H1 (cell line): ENCODE measurements at regions not wholly inside any gene's neighbourhood (a gene's known extent, or its start where the extent isn't known, plus 50 kb on each side); places are given as distances from the start of the nearest gene placed in this dataset.
A peak's percentile ranks its signal among the peaks of the same experiment; 100 is the strongest.

Experiments used
- CTCF ChIA-PET: fragments of 300-600 bp; sonication (Branson Sonifier 250); formaldehyde crosslinking; loops from one replicate; lab custom pipeline; 2021; ENCODE audit not compliant: partially characterized antibody; lab: Charles Lee
- POLR2A ChIA-PET: fragments of 300-600 bp; sonication (Branson Sonifier 250); formaldehyde crosslinking; loops from one replicate; lab custom pipeline; 2021; ENCODE audit warnings: inconsistent platforms; ENCODE audit not compliant: partially characterized antibody; lab: Charles Lee
- DNase-seq, 2 experiments: peaks; one replicate each; pipeline versions ENCODE4 v3.0.0 to v3.0.0-alpha.2; 2010 to 2022; ENCODE audit warnings: low spot score in 2 of 2, low read depth in 1 of 2, mixed read lengths in 1 of 2
- FAIRE-seq: peaks from 2 replicates; lab custom pipeline; 2011; peaks lifted over from hg19 to GRCh38; lab: Jason Lieb, UNC
- H2AFZ ChIP-seq: 2 replicates; pipeline ENCODE4 v1.8.1; 2012; ENCODE audit warnings: low read length, inconsistent platforms
- H2AK5ac ChIP-seq: 2 replicates; pipeline ENCODE4 v1.6.1; 2013; ENCODE audit warnings: low read depth, low read length
- H2BK120ac ChIP-seq: replicated peaks from 2 replicates; pipeline ENCODE3; 2013; ENCODE audit warnings: low read depth, low read length, inconsistent platforms
- H2BK12ac ChIP-seq: 2 replicates; pipeline ENCODE4 v1.6.1; 2013; ENCODE audit warnings: low read depth, low read length
- H2BK15ac ChIP-seq: 2 replicates; pipeline ENCODE4 v1.6.1; 2013; ENCODE audit warnings: low read length
- H2BK20ac ChIP-seq: 2 replicates; pipeline ENCODE4 v1.6.1; 2013; ENCODE audit warnings: low read length
- H2BK5ac ChIP-seq: 2 replicates; pipeline ENCODE4 v1.6.1; 2013; ENCODE audit warnings: low read depth, low read length
- H3K14ac ChIP-seq: 2 replicates; pipeline ENCODE4 v1.6.1; 2013; ENCODE audit warnings: inconsistent platforms; ENCODE audit not compliant: insufficient read length
- H3K18ac ChIP-seq: 2 replicates; pipeline ENCODE4 v1.6.1; 2013; ENCODE audit warnings: low read length; ENCODE audit errors: extremely low read depth
- H3K23ac ChIP-seq: 2 replicates; pipeline ENCODE4 v1.6.1; 2013; ENCODE audit warnings: inconsistent platforms; ENCODE audit not compliant: insufficient read length
- H3K23me2 ChIP-seq: 2 replicates; pipeline ENCODE4 v1.6.1; 2013; ENCODE audit warnings: low read depth, low read length
- H3K27ac ChIP-seq: 2 replicates; pipeline ENCODE4 v1.6.1; 2011; ENCODE audit warnings: low read depth, low read length, inconsistent platforms
- H3K27me3 ChIP-seq, 4 experiments: replicated peaks in 1 of 4; 1 replicate in 1 of 4; 2 replicates in 3 of 4; pipeline versions ENCODE4 v1.6.1 to v1.8.1; 2011 to 2013; ENCODE audit warnings: low read length in 3 of 4, mild to moderate bottlenecking in 3 of 4, inconsistent platforms in 2 of 4, mixed read lengths in 2 of 4, moderate library complexity in 1 of 4; ENCODE audit not compliant: control insufficient read depth in 3 of 4, insufficient read depth in 3 of 4; ENCODE audit errors: extremely low read depth in 1 of 4
- H3K36me3 ChIP-seq, 4 experiments: 2 replicates each; pipeline versions ENCODE4 v1.6.1 to v1.8.1; 2011 to 2013; ENCODE audit warnings: mild to moderate bottlenecking in 4 of 4, low read length in 3 of 4, moderate library complexity in 2 of 4, control low read depth in 1 of 4, inconsistent platforms in 1 of 4; ENCODE audit not compliant: insufficient read depth in 4 of 4, control insufficient read depth in 2 of 4
- H3K4ac ChIP-seq: replicated peaks from 2 replicates; pipeline ENCODE3; 2013; ENCODE audit warnings: low read length, low read depth, mixed read lengths, inconsistent platforms; ENCODE audit not compliant: insufficient read length
- H3K4me1 ChIP-seq, 4 experiments: replicated peaks in 1 of 4; 1 replicate in 1 of 4; 2 replicates in 3 of 4; pipeline versions ENCODE4 v1.6.1 to v1.8.1; 2011 to 2013; ENCODE audit warnings: low read length in 3 of 4, inconsistent platforms in 2 of 4, mixed read lengths in 1 of 4; ENCODE audit not compliant: insufficient read depth in 4 of 4, control insufficient read depth in 3 of 4
- H3K4me2 ChIP-seq, 2 experiments: 2 replicates each; pipeline versions ENCODE4 v1.6.1 to v1.8.1; 2011 to 2013; ENCODE audit warnings: low read depth in 2 of 2, low read length in 2 of 2, control low read depth in 1 of 2, inconsistent platforms in 1 of 2, mild to moderate bottlenecking in 1 of 2; ENCODE audit not compliant: insufficient read depth in 1 of 2
- H3K4me3 ChIP-seq, 4 experiments: fragments of 200-600, 300-600 bp in 1 of 4; sonication (generic), shearing (Covaris generic), sonication (Bioruptor Twin) in 1 of 4; 2 replicates each; pipeline versions ENCODE4 v1.5.1 to v1.8.1; 2011 to 2016; ENCODE audit warnings: low read length in 4 of 4, low read depth in 3 of 4, control low read depth in 2 of 4, inconsistent platforms in 2 of 4, mild to moderate bottlenecking in 2 of 4, mixed read lengths in 1 of 4, moderate library complexity in 1 of 4; ENCODE audit not compliant: insufficient read depth in 2 of 4; ENCODE audit errors: extremely low read depth in 1 of 4
- H3K56ac ChIP-seq: replicated peaks from 2 replicates; pipeline ENCODE3; 2013; ENCODE audit warnings: low read depth, mild to moderate bottlenecking, mixed read lengths, low read length, inconsistent platforms; ENCODE audit not compliant: insufficient read length
- H3K79me1 ChIP-seq: 2 replicates; pipeline ENCODE4 v1.6.1; 2013; ENCODE audit warnings: low read depth, low read length, control low read depth
- H3K79me2 ChIP-seq, 2 experiments: 2 replicates each; pipeline versions ENCODE4 v1.6.1 to v1.8.1; 2012 to 2013; ENCODE audit warnings: low read length in 2 of 2, mild to moderate bottlenecking in 2 of 2, inconsistent platforms in 1 of 2; ENCODE audit not compliant: insufficient read depth in 2 of 2, control insufficient read depth in 1 of 2
- H3K9ac ChIP-seq, 4 experiments: replicated peaks in 1 of 4; 1 replicate in 1 of 4; 2 replicates in 3 of 4; pipeline versions ENCODE4 v1.6.1 to v1.8.1; 2011 to 2013; ENCODE audit warnings: low read depth in 3 of 4, low read length in 3 of 4, control low read depth in 2 of 4, mild to moderate bottlenecking in 2 of 4, moderate library complexity in 2 of 4, inconsistent platforms in 1 of 4; ENCODE audit errors: extremely low read depth in 1 of 4
- H3K9me3 ChIP-seq, 2 experiments: 2 replicates each; pipeline versions ENCODE4 v1.6.1 to v1.8.1; 2012 to 2013; ENCODE audit warnings: mild to moderate bottlenecking in 2 of 2, moderate library complexity in 2 of 2, control low read depth in 1 of 2, inconsistent platforms in 1 of 2, low read depth in 1 of 2, low read length in 1 of 2, mixed read lengths in 1 of 2; ENCODE audit not compliant: insufficient read depth in 2 of 2
- H4K20me1 ChIP-seq, 2 experiments: replicated peaks in 1 of 2; 2 replicates each; pipeline versions ENCODE3 to v1.8.1; 2011 to 2013; ENCODE audit warnings: inconsistent platforms in 2 of 2, low read length in 2 of 2, mild to moderate bottlenecking in 1 of 2; ENCODE audit not compliant: insufficient read depth in 2 of 2, control insufficient read depth in 1 of 2
- H4K5ac ChIP-seq: 2 replicates; pipeline ENCODE4 v1.6.1; 2013; ENCODE audit warnings: low read length, low read depth, mixed read lengths, inconsistent platforms; ENCODE audit not compliant: insufficient read length
- H4K8ac ChIP-seq: 2 replicates; pipeline ENCODE4 v1.8.0; 2013; ENCODE audit warnings: mild to moderate bottlenecking, moderate library complexity, low read length, inconsistent platforms; ENCODE audit not compliant: insufficient read depth; ENCODE audit errors: extremely low read depth
- H4K91ac ChIP-seq: replicated peaks from 2 replicates; pipeline ENCODE3; 2013; ENCODE audit warnings: low read length, mixed read lengths, inconsistent platforms; ENCODE audit not compliant: insufficient read length
- GABPA ChIP-seq: IDR thresholded peaks from 2 replicates; pipeline ENCODE4 v1.6.1; 2011; ENCODE audit warnings: mild to moderate bottlenecking, low read length, moderate library complexity, borderline replicate concordance; ENCODE audit not compliant: insufficient read depth
- WGBS, 2 experiments: shearing (Covaris generic) in 1 of 2; methylation state at CpG; one replicate each; pipeline versions ENCODE4 v1.1.6 to v1.1.7; 2013 to 2015; ENCODE audit warnings: low lambda C conversion rate in 2 of 2, mixed read lengths in 2 of 2, inconsistent platforms in 1 of 2, low coverage in 1 of 2, missing lambda C conversion rate in 1 of 2; ENCODE audit not compliant: insufficient replicate concordance in 2 of 2, insufficient coverage in 1 of 2, insufficient read length in 1 of 2; ENCODE audit errors: extremely low coverage in 1 of 2, missing lambda C conversion rate in 1 of 2; 5-methylcytosine and 5-hydroxymethylcytosine counted together

DNA sequence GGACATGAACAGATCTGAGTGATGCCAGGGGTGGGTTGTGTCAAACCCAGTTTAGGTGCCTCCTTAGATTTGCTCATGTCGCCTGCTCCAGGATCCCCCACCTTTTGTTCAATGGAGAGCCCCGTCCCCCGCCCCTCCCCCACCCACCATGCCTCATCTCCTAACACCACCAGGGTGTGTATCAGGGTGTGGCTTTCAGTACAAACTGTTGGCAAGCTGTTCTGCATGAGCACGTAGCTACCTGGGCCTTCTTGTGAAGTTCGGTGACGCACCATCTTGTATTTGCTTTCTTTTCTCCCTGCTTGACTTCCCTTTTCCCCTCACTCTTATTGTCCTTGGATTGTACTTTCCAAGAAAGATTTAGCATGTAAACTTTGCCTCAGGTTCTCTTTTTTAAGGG lies 94.8 kb downstream of the EBNA1BP2 start:
- peak overlapping the region; percentile 53 for H2BK120ac ChIP-seq
- TF ChIP-seq GABPA = no peak
- H2AK5ac ChIP-seq = no peak overlapping the region
- FAIRE-seq (no peak), DNase-seq (peak in 1 of 2 experiments; percentile 39)
- H2BK5ac ChIP-seq = peak overlapping the region; percentile 55; the same call in 1 of the 2 replicates
- H3K9ac ChIP-seq = no peak overlapping the region
- 0 out of 2 replicates have a peak overlapping the region, but pooled peaks have one; percentile 26 for H2BK15ac ChIP-seq
- H4K91ac ChIP-seq = no peak overlapping the region
- no peaks in the 10 kb centered on the region for H4K20me1 ChIP-seq
- peaks cover 0 to 2% (median 1%) of the 10 kb centered on the region in 4 experiments; a peak in 4 of 7 replicates for H3K4me1 ChIP-seq
- no peak overlapping the region for H3K4ac ChIP-seq
- no peak overlapping the region for H3K27ac ChIP-seq
- H3K23me2 ChIP-seq = no peaks in the 10 kb centered on the region
- no peaks in the 10 kb centered on the region for H3K9me3 ChIP-seq
- no peaks in the 10 kb centered on the region for H3K27me3 ChIP-seq
- ChIA-PET POLR2A (interaction anchor here (1.1 to 1.6 kb wide), 3 partner anchors 11 to 161 kb away, joined by 3 to 5 read pairs (median 4); no protein-coding TSS in a partner anchor), CTCF (interaction anchor here (0.6 to 12.1 kb wide), 7 partner anchors 15 to 253 kb away, joined by 3 to 353 read pairs (median 4); no protein-coding TSS in a partner anchor)
- no peak overlapping the region for H4K8ac ChIP-seq
- no peaks in the 10 kb centered on the region for H3K79me1 ChIP-seq
- no peak overlapping the region for H4K5ac ChIP-seq
- no peak overlapping the region for H3K56ac ChIP-seq
- no peaks in the 10 kb centered on the region for H3K79me2 ChIP-seq
- H2BK12ac ChIP-seq = peak overlapping the region; percentile 77; the same call in 1 of the 2 replicates
- H3K4me2 ChIP-seq = no peak overlapping the region
- peak overlapping the region; percentile 95; the same call in 1 of the 2 replicates for H2BK20ac ChIP-seq
- no peaks in the 10 kb centered on the region for H3K36me3 ChIP-seq
- 0 out of 2 replicates have a peak overlapping the region, but pooled peaks have one; percentile 51 for H2AFZ ChIP-seq
- WGBS, 2 experiments = 65% methylated on average over 6 of the region's 6 CpGs; no CpG with 5 or more reads in 1 of the 2 experiments
- peak overlapping the region; percentile 89 for H3K23ac ChIP-seq
- H3K4me3 ChIP-seq = no peak overlapping the region
- H3K14ac ChIP-seq = no peak overlapping the region
- H3K18ac ChIP-seq = no peak overlapping the region
